Small intestine (tissue), 7 donors: ENCODE measurements at regions not wholly inside any gene's neighbourhood (a gene's known extent, or its start where the extent isn't known, plus 50 kb on each side); places are given as distances from the start of the nearest gene placed in this dataset.
"Not testable (repeated sequence)": the region's sequence is repeated elsewhere in the genome, so short reads cannot be mapped to it uniquely, and the experiment has no call there.

Experiments
- DNase-seq, 2 donors: peaks; one replicate each; pipeline versions ENCODE4 v3.0.0 to v3.0.0-alpha.2; 2013
- FAIRE-seq: peaks from 2 replicates; lab custom pipeline; 2012; peaks lifted over from hg19 to GRCh38; lab: Jason Lieb, UNC
- H3K27ac ChIP-seq, 3 donors: one replicate each; pipeline ENCODE4 v1.5.1; 2013; ENCODE audit warnings: low read length in 2 of 3, mild to moderate bottlenecking in 2 of 3, control low read depth in 1 of 3, inconsistent platforms in 1 of 3, low read depth in 1 of 3, moderate library complexity in 1 of 3
- H3K27me3 ChIP-seq, 3 donors: one replicate each; pipeline ENCODE4 v1.6.1; 2013; ENCODE audit warnings: low read length in 3 of 3, inconsistent platforms in 1 of 3; ENCODE audit not compliant: control insufficient read depth in 3 of 3, insufficient read depth in 3 of 3
- H3K36me3 ChIP-seq, 3 donors: one replicate each; pipeline ENCODE4 v1.6.1; 2013; ENCODE audit warnings: low read length in 3 of 3, inconsistent platforms in 1 of 3, low read depth in 1 of 3, mild to moderate bottlenecking in 1 of 3, moderate library complexity in 1 of 3; ENCODE audit not compliant: control insufficient read depth in 3 of 3, insufficient read depth in 2 of 3
- H3K4me1 ChIP-seq, 3 donors: one replicate each; pipeline ENCODE4 v1.6.1; 2013; ENCODE audit warnings: low read length in 2 of 3, inconsistent platforms in 1 of 3, low read depth in 1 of 3, mild to moderate bottlenecking in 1 of 3, moderate library complexity in 1 of 3; ENCODE audit not compliant: control insufficient read depth in 3 of 3, insufficient read depth in 2 of 3
- H3K4me3 ChIP-seq, 3 donors: one replicate each; pipeline ENCODE4 v1.5.1; 2013; ENCODE audit warnings: low read length in 3 of 3, control low read depth in 1 of 3, inconsistent platforms in 1 of 3, low read depth in 1 of 3, mild to moderate bottlenecking in 1 of 3, moderate library complexity in 1 of 3
- H3K9me3 ChIP-seq, 2 donors: one replicate each; pipeline ENCODE4 v1.6.1; 2013; ENCODE audit warnings: low read depth in 1 of 2, low read length in 1 of 2; ENCODE audit not compliant: control insufficient read depth in 2 of 2, insufficient read depth in 1 of 2
- WGBS, 3 donors: extraction: QIAGEN DNeasy Blood & Tissue Kit; methylation state at CpG; one replicate each; pipeline ENCODE4 v1.1.7; 2013; 5-methylcytosine and 5-hydroxymethylcytosine counted together
- donor health status: healthy with polysubstance abuse.
- donor health status: control.
- donor health status: control.
- donor health status: Bipolar disorder and iron deficiency.
- donor health status: healthy.

DNA sequence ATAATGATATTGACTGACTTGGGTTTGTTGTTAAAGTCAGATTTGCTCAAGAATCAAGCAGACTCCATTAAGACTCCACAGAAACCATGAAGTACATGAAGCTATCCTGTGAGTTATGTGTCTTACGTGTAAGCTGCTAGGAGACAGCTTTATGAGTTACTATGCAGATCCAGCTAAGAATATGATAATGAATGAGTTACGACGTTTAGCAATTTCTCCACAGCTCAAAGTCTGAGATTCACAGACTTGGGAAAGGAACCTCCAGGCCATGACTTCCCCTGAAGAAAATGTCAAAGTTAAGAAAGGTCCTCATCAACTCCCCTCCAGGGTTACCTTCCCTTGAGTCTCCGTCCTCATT lies 211.9 kb upstream of the HNRNPA3 start:
- no peaks in the 10 kb centered on the region for H3K27me3 ChIP-seq
- no peaks in the 10 kb centered on the region for H3K36me3 ChIP-seq
- no peaks in the 10 kb centered on the region for H3K4me1 ChIP-seq
- DNase-seq = peak in 1 of 2 donors; percentile 11
- no peaks in the 10 kb centered on the region for H3K9me3 ChIP-seq
- WGBS, 3 donors = 77 to 92% (median 88%) methylated on average over 4 of the region's 4 CpGs
- H3K27ac ChIP-seq = no peak overlapping the region
- no peak for FAIRE-seq
- no peak overlapping the region for H3K4me3 ChIP-seq

DNA sequence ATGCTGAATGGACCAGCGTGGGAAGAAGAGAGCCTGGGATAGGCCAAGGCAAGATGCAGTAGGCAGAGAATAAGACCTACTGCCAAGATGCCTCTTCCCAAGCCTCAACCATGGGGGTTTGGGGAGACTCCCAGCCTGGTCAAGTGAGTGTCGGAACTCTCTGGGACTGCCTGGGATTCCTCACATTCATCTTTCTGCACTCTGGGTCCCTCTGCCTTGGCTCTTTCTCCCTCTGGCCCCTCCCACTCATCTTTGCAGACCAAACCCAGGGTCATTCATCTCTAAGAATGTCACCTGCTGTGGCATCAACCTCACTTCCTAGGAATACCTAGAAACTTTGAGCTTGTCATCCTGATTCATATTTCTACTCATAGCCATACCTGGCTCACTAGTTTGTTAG lies 211.3 kb upstream of the HNRNPA3 start:
- Histone ChIP-seq H3K4me3 (no peak overlapping the region), H3K4me1 (no peaks in the 10 kb centered on the region), H3K9me3 (no peaks in the 10 kb centered on the region), H3K27me3 (no peaks in the 10 kb centered on the region), H3K27ac (no peak overlapping the region), H3K36me3 (no peaks in the 10 kb centered on the region)
- DNase-seq = no peak
- no peak for FAIRE-seq
- WGBS, 3 donors = 89 to 92% (median 92%) methylated on average over 2 of the region's 2 CpGs

DNA sequence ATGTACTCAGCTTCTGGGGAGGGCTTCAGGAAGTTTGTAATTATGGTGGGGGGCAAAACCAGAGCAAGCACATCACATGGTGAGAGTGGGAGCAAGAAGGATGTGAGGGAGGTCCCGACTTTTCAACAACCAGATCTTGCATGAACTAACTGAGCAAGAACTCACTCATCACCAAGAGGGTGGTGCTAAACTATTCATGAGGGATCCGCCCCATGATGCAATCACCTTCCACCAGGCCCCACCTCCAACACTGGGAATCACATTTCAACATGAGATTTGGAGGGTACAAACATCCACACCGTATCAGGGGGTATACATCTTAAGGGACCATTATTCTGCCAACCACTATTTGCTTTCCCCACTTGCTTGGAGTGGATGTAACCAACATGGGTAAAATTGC lies 209.6 kb upstream of the HNRNPA3 start:
- 83 to 95% (median 91%) methylated on average over 3 of the region's 3 CpGs for WGBS, 3 donors
- Histone ChIP-seq H3K4me1 (no peaks in the 10 kb centered on the region), H3K36me3 (no peaks in the 10 kb centered on the region), H3K27me3 (no peaks in the 10 kb centered on the region), H3K27ac (no peak overlapping the region), H3K9me3 (no peaks in the 10 kb centered on the region), H3K4me3 (no peak overlapping the region)
- FAIRE-seq = no peak
- DNase-seq = no peak

DNA sequence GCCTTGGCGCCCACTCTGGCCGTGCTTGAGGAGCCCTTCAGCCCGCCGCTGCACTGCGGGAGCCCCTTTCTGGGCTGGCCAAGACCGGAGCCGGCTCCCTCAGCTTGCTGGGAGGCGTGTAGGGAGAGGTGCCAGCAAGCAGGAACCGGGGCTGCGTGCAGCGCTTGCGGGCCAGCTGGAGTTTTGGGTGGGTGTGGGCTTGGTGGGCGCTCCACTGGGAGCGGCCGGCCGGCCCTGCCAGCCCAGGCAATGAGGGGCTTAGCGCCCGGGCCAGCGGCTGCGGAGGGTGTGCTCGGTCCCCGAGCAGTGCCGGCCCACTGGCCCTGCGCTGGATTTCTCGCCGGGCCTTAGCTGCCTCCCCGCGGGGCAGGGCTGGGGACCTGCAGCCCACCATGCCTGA lies 204.9 kb upstream of the HNRNPA3 start:
- FAIRE-seq, H3K36me3 ChIP-seq, H3K9me3 ChIP-seq, H3K27me3 ChIP-seq, H3K4me3 ChIP-seq, H3K27ac ChIP-seq, H3K4me1 ChIP-seq, DNase-seq: not testable (repeated sequence)
- 93 to 97% (median 97%) methylated on average over 24 to 28 of the region's 28 CpGs for WGBS, 3 donors

DNA sequence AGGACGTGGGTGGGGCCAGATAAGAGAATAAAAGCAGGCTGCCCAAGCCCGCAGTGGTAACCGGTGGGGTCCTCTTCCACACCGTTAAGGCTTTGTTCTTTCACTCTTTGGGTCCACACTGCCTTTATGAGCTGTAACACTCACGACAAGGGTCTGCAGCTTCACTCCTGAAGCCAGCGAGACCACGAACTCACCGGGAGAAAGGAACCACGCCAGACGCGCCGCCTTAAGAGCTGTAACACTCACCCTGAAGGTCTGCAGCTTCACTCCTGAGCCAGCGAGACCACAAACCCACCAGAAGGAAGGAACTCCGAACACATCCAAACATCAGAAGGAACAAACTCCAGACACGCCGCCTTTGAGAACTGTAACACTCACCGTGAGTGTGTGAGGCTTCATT lies 203.9 kb upstream of the HNRNPA3 start:
- H3K4me1 ChIP-seq, H3K27ac ChIP-seq, H3K9me3 ChIP-seq, H3K36me3 ChIP-seq, FAIRE-seq, H3K4me3 ChIP-seq, DNase-seq, H3K27me3 ChIP-seq: not testable (repeated sequence)
- 79 to 86% (median 81%) methylated on average over 17 of the region's 17 CpGs for WGBS, 3 donors

DNA sequence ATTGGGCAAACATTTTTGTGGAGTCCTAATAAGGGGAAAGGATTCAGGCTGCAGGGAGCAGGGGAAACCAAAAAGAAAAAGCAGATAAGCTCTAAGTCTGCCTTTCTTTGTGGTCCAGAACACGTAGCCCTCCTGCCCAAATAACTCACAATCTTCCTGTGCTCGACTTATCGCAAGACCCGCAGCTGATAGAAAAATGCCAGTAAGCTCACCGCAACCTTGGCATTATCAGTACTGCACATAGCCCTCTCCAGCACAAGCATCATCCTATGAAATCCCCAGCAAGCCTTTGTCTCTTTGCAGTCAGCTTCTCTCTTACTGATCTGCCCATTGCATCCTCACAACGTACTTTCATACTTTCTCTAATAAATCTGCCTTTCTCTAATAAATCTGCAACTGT lies 202.4 kb upstream of the HNRNPA3 start:
- Histone ChIP-seq H3K4me1 (no peaks in the 10 kb centered on the region), H3K36me3 (no peaks in the 10 kb centered on the region), H3K9me3 (no peaks in the 10 kb centered on the region), H3K27ac (no peak overlapping the region), H3K27me3 (no peaks in the 10 kb centered on the region), H3K4me3 (no peak overlapping the region)
- FAIRE-seq (no peak), DNase-seq (no peak)
- 74 to 83% (median 83%) methylated on average over 6 of the region's 6 CpGs for WGBS, 3 donors

DNA sequence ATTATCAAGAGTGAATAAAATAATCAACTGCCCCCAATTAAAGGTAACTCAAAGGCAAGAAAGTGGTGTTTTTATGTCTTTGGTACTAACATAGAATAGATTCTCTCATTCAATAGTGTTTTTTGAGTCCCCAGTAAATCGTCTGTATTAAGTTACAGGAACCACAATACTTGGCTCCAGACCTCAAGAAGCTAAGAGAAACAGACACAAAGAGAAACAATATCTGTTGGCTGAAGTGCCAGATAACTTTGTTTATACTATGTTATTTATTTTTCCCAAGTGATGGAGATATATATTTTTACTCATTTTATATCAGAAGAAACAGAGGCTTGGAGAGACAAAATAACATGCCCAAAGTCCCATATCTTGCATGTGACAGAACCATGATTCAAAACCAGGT lies 201.7 kb upstream of the HNRNPA3 start:
- H3K27ac ChIP-seq = no peak overlapping the region
- no peaks in the 10 kb centered on the region for H3K9me3 ChIP-seq
- H3K36me3 ChIP-seq = no peaks in the 10 kb centered on the region
- H3K27me3 ChIP-seq = no peaks in the 10 kb centered on the region
- no peak for FAIRE-seq
- 29 to 60% (median 33%) methylated on average over 1 of the region's 1 CpG for WGBS, 3 donors
- no peaks in the 10 kb centered on the region for H3K4me1 ChIP-seq
- DNase-seq = no peak
- no peak overlapping the region for H3K4me3 ChIP-seq

DNA sequence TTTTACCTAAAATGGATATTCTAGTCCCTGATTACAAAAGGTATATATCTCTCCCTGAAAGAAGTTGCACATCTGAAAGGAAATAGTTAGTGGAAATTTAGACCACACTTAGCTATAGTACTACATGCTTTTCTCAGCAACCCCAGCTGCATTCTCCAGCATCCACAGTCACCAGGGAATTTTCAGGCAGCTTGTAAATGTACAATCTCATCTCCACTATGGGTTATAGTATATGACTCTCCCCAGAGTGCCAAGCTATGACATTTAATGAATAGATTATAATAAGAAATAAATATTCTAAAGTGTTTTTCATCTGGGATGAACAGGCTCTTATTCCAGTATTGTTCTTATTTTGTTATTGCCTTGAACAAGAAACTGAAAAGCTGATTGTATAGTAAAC lies 197.6 kb upstream of the HNRNPA3 start:
- no peaks in the 10 kb centered on the region for H3K4me1 ChIP-seq
- peaks cover 0 to 3% (median 0%) of the 10 kb centered on the region in 3 donors for H3K27me3 ChIP-seq
- no peak overlapping the region for H3K4me3 ChIP-seq
- DNase-seq = no peak
- no peak overlapping the region for H3K27ac ChIP-seq
- H3K9me3 ChIP-seq = no peaks in the 10 kb centered on the region
- no peak for FAIRE-seq
- no peaks in the 10 kb centered on the region for H3K36me3 ChIP-seq

DNA sequence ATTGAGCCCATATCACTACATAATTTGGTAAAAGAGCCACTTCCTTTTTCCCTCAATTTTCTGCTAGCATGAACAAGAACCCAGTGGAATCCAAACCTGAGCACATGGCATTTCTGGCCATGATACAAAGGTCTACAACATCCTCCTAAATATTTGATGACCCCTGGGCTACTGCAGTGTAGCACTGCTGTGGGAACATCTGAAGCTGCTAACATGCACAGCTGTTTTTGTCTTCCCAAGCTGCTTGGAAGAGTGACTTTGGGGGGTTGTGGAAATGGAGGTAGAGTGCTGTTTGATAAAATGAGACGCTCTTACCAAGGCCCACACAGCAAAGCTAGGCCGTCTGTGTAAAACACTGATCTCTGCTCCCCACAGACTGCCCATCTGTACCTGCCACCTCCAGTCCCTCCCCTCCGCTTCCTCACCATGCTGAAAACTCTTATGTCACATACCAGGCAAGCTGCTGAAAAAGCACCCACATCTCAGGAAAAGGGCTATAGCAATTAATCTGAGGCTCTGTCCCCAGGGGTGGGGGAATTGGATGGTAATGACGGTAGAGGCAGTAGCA lies 197.2 kb upstream of the HNRNPA3 start:
- Histone ChIP-seq H3K27me3 (peaks cover 0 to 3% (median 0%) of the 10 kb centered on the region in 3 donors), H3K4me1 (no peaks in the 10 kb centered on the region), H3K36me3 (no peaks in the 10 kb centered on the region), H3K27ac (no peak overlapping the region), H3K4me3 (no peak overlapping the region), H3K9me3 (no peaks in the 10 kb centered on the region)
- no peak for DNase-seq
- 81 to 91% (median 84%) methylated on average over 4 of the region's 4 CpGs for WGBS, 3 donors
- no peak for FAIRE-seq
